Colonic mucosa (tissue), 4 donors: ENCODE measurements at regions not wholly inside any gene's neighbourhood (a gene's known extent, or its start where the extent isn't known, plus 50 kb on each side); places are given as distances from the start of the nearest gene placed in this dataset.

Experiments
- DNase-seq: peaks from one replicate; pipeline ENCODE4 v3.0.0-alpha.2; 2020
- H3K27ac ChIP-seq: fragments of 200-600 bp; one replicate; pipeline ENCODE4 v1.8.0; 2021
- H3K27me3 ChIP-seq: fragments of 200-600 bp; one replicate; pipeline ENCODE4 v1.8.0; 2021
- H3K36me3 ChIP-seq: fragments of 200-600 bp; one replicate; pipeline ENCODE4 v1.8.0; 2021
- H3K4me1 ChIP-seq: fragments of 200-600 bp; one replicate; pipeline ENCODE4 v1.8.0; 2021; ENCODE audit warnings: mild to moderate bottlenecking
- H3K4me3 ChIP-seq: fragments of 200-600 bp; one replicate; pipeline ENCODE4 v1.8.0; 2021
- H3K9ac ChIP-seq, 2 donors: one replicate each; pipeline ENCODE4 v1.7.0; 2013; ENCODE audit warnings: control low read depth in 2 of 2, low read depth in 2 of 2, low read length in 2 of 2
- H3K9me3 ChIP-seq: fragments of 200-600 bp; one replicate; pipeline ENCODE4 v1.8.0; 2021
- intact Hi-C: fragments of 100-400 bp; cut with DNase I; formaldehyde crosslinking; loops from one replicate; pipeline ENCODE4 v1.14.1; 2022
- TF ChIP-seq, protein P1 (sequence below): fragments of 200-600 bp; IDR thresholded peaks from one replicate; pipeline ENCODE4 v1.8.0; 2022; ENCODE audit warnings: antibody characterized with exemption, mild to moderate bottlenecking
- donor health status: healthy.
- donor health status: DM: no; HTN: no; CAD: no.
- donor health status: DM: no; HTN: no; CAD: no.

DNA sequence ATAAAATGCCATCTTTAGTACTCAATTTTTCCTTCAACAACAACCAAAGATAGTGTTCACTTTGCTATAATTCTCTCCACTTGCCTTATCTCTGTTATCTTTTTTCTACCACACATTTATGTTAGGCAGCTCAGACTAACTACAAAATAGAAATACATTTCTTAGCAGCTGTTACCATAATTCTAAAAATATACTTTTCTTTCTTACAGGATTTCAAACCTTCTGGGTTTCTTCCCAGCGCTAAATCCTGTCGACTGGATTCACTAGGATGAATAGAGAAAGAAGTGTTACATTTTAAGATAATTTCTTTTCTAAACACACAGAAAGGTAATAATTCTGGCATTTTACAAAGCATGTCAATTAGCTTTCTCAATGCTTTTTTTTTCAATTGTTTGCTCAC lies 105.5 kb upstream of the GK2 start:
- Histone ChIP-seq H3K4me1 (no peaks in the 10 kb centered on the region), H3K9me3 (no peaks in the 10 kb centered on the region), H3K4me3 (no peak overlapping the region), H3K36me3 (no peaks in the 10 kb centered on the region), H3K9ac (no peak overlapping the region), H3K27ac (no peak overlapping the region), H3K27me3 (no peaks in the 10 kb centered on the region)
- intact Hi-C loops = no loop called here
- TF ChIP-seq, protein P1, sequence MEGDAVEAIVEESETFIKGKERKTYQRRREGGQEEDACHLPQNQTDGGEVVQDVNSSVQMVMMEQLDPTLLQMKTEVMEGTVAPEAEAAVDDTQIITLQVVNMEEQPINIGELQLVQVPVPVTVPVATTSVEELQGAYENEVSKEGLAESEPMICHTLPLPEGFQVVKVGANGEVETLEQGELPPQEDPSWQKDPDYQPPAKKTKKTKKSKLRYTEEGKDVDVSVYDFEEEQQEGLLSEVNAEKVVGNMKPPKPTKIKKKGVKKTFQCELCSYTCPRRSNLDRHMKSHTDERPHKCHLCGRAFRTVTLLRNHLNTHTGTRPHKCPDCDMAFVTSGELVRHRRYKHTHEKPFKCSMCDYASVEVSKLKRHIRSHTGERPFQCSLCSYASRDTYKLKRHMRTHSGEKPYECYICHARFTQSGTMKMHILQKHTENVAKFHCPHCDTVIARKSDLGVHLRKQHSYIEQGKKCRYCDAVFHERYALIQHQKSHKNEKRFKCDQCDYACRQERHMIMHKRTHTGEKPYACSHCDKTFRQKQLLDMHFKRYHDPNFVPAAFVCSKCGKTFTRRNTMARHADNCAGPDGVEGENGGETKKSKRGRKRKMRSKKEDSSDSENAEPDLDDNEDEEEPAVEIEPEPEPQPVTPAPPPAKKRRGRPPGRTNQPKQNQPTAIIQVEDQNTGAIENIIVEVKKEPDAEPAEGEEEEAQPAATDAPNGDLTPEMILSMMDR = no peak
- DNase-seq = no peak

DNA sequence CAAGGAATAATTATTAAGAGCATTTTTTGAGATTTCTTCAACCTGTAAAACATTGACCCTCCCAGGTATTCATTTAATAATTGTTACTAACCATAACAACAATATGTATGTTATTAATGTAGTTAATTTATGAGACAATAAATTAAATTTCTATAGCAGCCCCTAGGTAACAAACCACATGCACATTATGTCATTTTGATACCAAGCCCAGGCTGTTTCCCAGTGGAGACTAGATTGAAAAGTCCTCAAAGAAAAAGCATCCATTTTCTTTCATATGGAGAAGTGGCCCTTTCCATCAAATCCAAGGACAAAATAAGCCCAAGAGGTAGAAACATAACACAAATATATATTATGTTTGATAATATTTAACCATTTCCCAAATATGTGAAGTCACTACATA lies 104.3 kb upstream of the GK2 start:
- DNase-seq = no peak
- Histone ChIP-seq H3K9me3 (no peaks in the 10 kb centered on the region), H3K27me3 (no peaks in the 10 kb centered on the region), H3K9ac (no peak overlapping the region), H3K27ac (no peak overlapping the region), H3K4me1 (no peaks in the 10 kb centered on the region), H3K36me3 (no peaks in the 10 kb centered on the region), H3K4me3 (no peak overlapping the region)
- intact Hi-C loops = no loop called here
- TF ChIP-seq, protein P1 = no peak

DNA sequence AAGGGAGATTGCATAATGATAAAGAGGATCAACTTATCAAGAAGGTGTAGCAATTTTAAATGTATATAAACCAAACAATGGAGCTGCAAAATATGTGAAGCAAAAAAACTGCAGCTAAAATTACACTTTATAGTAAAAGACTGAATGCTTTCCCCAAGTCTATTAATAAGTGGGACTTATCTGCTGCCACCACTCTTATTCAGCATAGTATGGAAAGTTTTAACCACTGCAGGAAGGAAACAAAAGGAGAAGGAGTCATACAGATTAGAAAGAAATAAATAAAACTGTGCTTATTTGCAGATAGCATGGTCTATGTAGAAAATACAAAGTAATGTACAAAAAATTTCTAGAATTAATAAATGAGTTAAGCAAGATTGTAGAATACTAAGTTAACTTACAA lies 94.1 kb upstream of the GK2 start:
- no peaks in the 10 kb centered on the region for H3K36me3 ChIP-seq
- TF ChIP-seq, protein P1 = no peak
- no peaks in the 10 kb centered on the region for H3K9me3 ChIP-seq
- H3K4me1 ChIP-seq = no peaks in the 10 kb centered on the region
- H3K4me3 ChIP-seq = no peak overlapping the region
- no peak overlapping the region for H3K27ac ChIP-seq
- no peak overlapping the region for H3K9ac ChIP-seq
- intact Hi-C loops = no loop called here
- no peaks in the 10 kb centered on the region for H3K27me3 ChIP-seq
- DNase-seq = no peak

DNA sequence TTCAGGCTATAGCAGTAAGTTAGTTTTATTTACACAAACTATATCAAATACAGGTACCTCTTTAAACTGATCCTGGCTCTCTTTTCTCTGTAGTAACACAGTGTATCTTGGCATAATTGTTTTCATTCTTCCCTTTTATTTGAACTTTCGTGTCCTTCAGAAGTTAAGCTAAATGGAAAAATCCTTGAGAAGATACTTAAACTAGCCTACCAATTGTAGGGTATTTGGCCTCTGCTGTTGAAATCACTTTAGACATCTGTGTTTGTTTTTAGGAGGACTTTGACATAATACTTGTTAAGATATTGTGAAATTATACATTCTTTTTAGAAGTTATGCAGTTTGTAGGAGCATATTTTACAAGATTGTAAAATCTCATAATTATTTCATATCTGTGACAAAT lies 90.3 kb upstream of the GK2 start:
- DNase-seq = no peak
- H3K4me3 ChIP-seq = no peak overlapping the region
- H3K36me3 ChIP-seq = no peaks in the 10 kb centered on the region
- no peaks in the 10 kb centered on the region for H3K9me3 ChIP-seq
- no peaks in the 10 kb centered on the region for H3K27me3 ChIP-seq
- no peaks in the 10 kb centered on the region for H3K4me1 ChIP-seq
- TF ChIP-seq, protein P1 = no peak
- intact Hi-C loops = no loop called here
- H3K9ac ChIP-seq = no peak overlapping the region
- no peak overlapping the region for H3K27ac ChIP-seq

DNA sequence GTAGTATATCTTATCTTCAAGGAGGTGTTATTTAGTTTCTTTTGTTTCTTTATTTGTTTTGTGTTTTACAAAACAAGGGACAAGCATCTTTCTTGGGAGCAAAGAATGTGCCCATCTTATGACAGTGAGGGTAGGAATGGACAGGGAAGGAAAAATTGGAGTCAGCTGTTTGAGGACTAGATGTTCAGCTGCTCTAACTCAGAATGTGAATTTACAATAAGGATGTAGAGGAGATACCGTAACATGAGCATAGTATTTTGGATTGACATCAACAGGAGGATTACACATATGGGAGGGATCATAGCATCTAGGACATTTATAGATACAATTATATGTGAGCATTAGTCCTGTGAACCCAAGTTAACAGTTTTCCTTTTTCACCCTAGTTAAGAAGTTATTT lies 89.0 kb upstream of the GK2 start:
- H3K9ac ChIP-seq = no peak overlapping the region
- H3K27me3 ChIP-seq = no peaks in the 10 kb centered on the region
- no peaks in the 10 kb centered on the region for H3K36me3 ChIP-seq
- TF ChIP-seq, protein P1 = no peak
- H3K4me3 ChIP-seq = no peak overlapping the region
- intact Hi-C loops = no loop called here
- H3K4me1 ChIP-seq = no peaks in the 10 kb centered on the region
- no peak overlapping the region for H3K27ac ChIP-seq
- H3K9me3 ChIP-seq = no peaks in the 10 kb centered on the region
- no peak for DNase-seq

DNA sequence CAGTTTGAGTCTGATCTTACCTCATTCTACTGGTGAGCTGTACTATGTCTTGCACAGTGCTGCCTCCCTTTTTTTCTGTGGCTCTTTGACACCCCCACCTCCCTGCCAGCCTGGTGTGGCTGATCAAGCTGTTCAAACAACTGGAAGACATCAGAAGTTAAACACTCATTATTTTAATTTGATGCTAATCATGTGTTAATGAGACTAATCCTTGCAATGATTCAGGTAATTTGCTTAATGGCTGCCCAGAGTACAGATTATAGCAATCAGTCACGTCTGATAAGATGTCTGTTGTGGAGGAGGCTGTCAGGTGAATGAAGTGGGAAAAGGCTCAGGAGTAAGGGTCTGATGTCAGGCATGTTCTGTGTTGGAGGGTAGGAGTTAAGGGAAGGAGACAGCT lies 87.4 kb upstream of the GK2 start:
- Histone ChIP-seq H3K27me3 (no peaks in the 10 kb centered on the region), H3K4me1 (no peaks in the 10 kb centered on the region), H3K9me3 (no peaks in the 10 kb centered on the region), H3K9ac (no peak overlapping the region), H3K36me3 (no peaks in the 10 kb centered on the region), H3K4me3 (no peak overlapping the region), H3K27ac (no peak overlapping the region)
- no peak for DNase-seq
- intact Hi-C loops = no loop called here
- TF ChIP-seq, protein P1 = no peak
